Prostate gland (tissue), 2 donors: ENCODE measurements at regions not wholly inside any gene's neighbourhood (a gene's known extent, or its start where the extent isn't known, plus 50 kb on each side); places are given as distances from the start of the nearest gene placed in this dataset.

ENCODE experiments used
- POLR2A ChIP-seq: fragments of 450-650 bp; IDR thresholded peaks from one replicate; pipeline ENCODE4 v1.6.1; 2016; ENCODE audit warnings: antibody characterized with exemption, mild to moderate bottlenecking
- TF ChIP-seq, protein P1 (sequence below), 4 experiments: fragments of 200-600 bp in 2 of 4; fragments of 450-650 bp in 2 of 4; sonication (generic) in 2 of 4; IDR thresholded peaks; 1 replicate in 3 of 4; 2 replicates in 1 of 4; pipeline ENCODE4 v1.5.1; 2016 to 2019; ENCODE audit warnings: antibody characterized with exemption in 4 of 4, mild to moderate bottlenecking in 2 of 4, moderate library complexity in 2 of 4

GRCh38 chr5:145466533-145466932 is 368.6 kb downstream of the PRELID2 start:
- no peak for TF ChIP-seq POLR2A
- TF ChIP-seq, protein P1, sequence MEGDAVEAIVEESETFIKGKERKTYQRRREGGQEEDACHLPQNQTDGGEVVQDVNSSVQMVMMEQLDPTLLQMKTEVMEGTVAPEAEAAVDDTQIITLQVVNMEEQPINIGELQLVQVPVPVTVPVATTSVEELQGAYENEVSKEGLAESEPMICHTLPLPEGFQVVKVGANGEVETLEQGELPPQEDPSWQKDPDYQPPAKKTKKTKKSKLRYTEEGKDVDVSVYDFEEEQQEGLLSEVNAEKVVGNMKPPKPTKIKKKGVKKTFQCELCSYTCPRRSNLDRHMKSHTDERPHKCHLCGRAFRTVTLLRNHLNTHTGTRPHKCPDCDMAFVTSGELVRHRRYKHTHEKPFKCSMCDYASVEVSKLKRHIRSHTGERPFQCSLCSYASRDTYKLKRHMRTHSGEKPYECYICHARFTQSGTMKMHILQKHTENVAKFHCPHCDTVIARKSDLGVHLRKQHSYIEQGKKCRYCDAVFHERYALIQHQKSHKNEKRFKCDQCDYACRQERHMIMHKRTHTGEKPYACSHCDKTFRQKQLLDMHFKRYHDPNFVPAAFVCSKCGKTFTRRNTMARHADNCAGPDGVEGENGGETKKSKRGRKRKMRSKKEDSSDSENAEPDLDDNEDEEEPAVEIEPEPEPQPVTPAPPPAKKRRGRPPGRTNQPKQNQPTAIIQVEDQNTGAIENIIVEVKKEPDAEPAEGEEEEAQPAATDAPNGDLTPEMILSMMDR (IDR thresholded peaks at IDR 0.05) = no peak
